ENCODE measurements at regions not wholly inside any gene's neighbourhood (a gene's known extent, or its start where the extent isn't known, plus 50 kb on each side); places are given as distances from the start of the nearest gene placed in this dataset.
"Not testable (repeated sequence)": the region's sequence is repeated elsewhere in the genome, so short reads cannot be mapped to it uniquely, and the experiment has no call there.

GRCh38 chr11:45428116-45428515, 142.0 kb upstream of the SYT13 start:
- intact Hi-C loops (cut with DNase I), result no loop called here
- DNase-seq (ENCODE audit: low spot score), result no peak

- peak; percentile 12 for DNase-seq (ENCODE audit: low spot score)
- intact Hi-C loops (cut with DNase I), result no loop called here
Measured at GRCh38 chr11:45424411-45425180, 138.5 kb upstream of the SYT13 start.

- intact Hi-C loops (cut with DNase I), result no loop called here
Measured at GRCh38 chr11:45423475-45424120, 137.5 kb upstream of the SYT13 start.

GRCh38 chr11:45423036-45423435, 136.9 kb upstream of the SYT13 start:
- DNase-seq (ENCODE audit: low spot score), result peak; percentile 41

More at GRCh38 chr11:45423475-45424120, 137.5 kb upstream of the SYT13 start:
- peak; percentile 19 for DNase-seq (ENCODE audit: low spot score)

DNA sequence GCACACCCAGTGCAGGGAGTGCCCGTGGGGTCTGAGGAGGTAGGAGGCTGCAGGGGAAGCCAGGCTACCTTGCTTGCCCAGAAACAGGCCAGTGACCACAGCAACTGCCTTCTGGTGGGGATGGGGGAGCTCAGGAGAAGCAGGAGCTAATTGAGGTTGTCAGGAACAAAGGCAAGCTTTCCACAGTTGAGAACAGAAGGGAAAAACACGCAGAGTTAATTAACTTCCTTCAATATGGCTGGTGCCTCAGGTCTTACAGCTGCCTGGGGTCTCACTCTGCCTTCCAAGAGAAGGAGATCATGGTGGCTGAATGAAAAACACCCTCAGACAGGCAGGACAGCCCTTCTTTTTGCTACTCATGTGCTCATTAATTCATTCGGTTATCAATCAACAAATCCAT, 127.9 kb upstream of the SYT13 start:
- intact Hi-C loops (cut with DNase I), result no loop called here
- DNase-seq (ENCODE audit: low spot score), result peak; percentile 44

More at GRCh38 chr11:45423036-45423435, 136.9 kb upstream of the SYT13 start:
- intact Hi-C loops (cut with DNase I), result no loop called here

- DNase-seq (ENCODE audit: low spot score), result peak; percentile 22
- intact Hi-C loops (cut with DNase I), result no loop called here
Measured at GRCh38 chr11:45413156-45413858, 127.2 kb upstream of the SYT13 start.

- peak; percentile 57 for DNase-seq (ENCODE audit: low spot score)
- intact Hi-C loops (cut with DNase I), result no loop called here
Measured at GRCh38 chr11:45412521-45412920, 126.4 kb upstream of the SYT13 start.

- peak; percentile 22 for DNase-seq (ENCODE audit: low spot score)
- intact Hi-C loops (cut with DNase I), result no loop called here
Measured at GRCh38 chr11:45412051-45412471, 125.9 kb upstream of the SYT13 start.

DNA sequence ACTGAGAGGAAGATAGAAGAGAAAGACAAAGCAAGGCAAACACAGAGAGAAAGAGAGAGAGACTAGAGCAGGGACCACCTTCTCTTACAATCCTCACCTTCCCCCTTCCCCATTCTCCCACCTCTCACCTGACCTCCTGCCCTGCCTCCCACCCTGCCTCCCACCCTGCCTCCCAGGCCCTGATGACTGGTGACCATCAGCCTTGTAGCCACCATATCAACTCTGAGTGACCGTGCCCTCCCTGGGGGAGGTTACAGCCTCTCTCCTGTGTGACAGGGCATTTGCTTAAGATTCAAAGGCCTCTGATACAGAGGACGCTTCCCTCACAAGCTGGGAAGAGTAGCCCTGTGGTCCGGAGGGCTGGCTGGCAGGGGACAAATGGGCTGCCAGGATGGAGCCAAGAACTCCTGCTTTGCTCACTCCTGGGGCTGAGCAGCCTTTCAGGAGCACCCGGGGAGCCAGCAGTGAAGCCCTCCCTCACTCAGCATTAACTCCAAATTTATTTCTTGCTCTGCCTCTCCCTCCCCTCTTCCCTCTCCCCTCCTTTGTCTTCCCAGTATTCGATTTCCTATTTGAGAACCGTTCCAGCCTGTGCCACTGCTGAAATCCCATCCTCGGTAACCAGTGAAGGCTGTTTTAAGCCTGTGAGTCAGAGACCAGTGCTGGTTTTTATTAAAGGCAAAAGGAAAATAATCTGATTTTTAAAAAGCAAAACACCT, 125.2 kb upstream of the SYT13 start:
- intact Hi-C loops (cut with DNase I), result no loop called here
- DNase-seq (ENCODE audit: low spot score), result peak; percentile 4

DNA sequence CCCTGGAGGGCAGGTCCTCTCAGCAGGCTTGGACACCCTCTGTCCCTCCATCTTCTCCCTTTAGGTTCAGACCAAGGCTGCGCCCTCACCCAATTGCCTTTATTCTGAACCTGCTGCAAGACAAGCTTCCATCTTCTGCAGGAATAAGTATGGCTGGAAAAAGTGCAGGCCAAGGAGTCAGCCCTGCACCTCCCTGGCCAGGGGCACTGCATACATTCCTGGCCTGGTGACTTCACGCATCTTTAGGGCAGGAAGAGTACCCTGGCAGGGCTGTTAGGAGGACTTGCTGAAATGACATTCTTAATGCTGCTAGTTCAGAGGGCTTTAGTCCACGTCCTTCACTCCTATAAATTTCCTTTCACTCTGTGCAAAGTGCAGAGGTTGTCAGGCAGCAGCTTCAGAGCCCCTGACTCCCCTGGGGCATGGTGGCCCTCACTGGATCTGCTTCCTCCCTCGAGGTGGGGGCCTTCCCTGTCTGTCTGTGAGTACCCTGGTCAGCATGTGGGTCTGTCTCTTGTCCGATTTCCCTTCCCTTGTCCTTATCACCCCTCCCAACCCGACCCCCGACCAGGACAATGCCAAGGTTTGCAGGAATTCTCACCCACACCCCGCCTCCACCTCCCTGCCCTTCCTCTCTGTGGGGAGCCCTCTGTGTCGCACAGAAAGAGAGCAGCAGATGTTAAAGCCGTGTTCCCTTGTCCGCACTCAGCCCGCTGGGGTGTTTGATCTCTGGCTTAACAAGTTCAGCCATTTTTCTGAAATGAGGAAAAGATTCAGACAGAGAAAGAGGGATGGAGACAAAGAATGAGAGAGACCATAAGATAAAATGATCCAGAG, 124.5 kb upstream of the SYT13 start:
- intact Hi-C loops (cut with DNase I), result no loop called here
- peak; percentile 62 for DNase-seq (ENCODE audit: low spot score)

- intact Hi-C loops (cut with DNase I), result loop anchor here (10.0 kb wide), 1 partner anchor 245 kb away; no protein-coding TSS in a partner anchor
- DNase-seq (ENCODE audit: low spot score), result no peak
Measured at GRCh38 chr11:45409587-45409986, 123.4 kb upstream of the SYT13 start.

- intact Hi-C loops (cut with DNase I), result loop anchor here (10.0 kb wide), 1 partner anchor 248 kb away; no protein-coding TSS in a partner anchor
- DNase-seq (ENCODE audit: low spot score), result peak; percentile 44
Measured at GRCh38 chr11:45407226-45407625, 121.1 kb upstream of the SYT13 start.

DNA sequence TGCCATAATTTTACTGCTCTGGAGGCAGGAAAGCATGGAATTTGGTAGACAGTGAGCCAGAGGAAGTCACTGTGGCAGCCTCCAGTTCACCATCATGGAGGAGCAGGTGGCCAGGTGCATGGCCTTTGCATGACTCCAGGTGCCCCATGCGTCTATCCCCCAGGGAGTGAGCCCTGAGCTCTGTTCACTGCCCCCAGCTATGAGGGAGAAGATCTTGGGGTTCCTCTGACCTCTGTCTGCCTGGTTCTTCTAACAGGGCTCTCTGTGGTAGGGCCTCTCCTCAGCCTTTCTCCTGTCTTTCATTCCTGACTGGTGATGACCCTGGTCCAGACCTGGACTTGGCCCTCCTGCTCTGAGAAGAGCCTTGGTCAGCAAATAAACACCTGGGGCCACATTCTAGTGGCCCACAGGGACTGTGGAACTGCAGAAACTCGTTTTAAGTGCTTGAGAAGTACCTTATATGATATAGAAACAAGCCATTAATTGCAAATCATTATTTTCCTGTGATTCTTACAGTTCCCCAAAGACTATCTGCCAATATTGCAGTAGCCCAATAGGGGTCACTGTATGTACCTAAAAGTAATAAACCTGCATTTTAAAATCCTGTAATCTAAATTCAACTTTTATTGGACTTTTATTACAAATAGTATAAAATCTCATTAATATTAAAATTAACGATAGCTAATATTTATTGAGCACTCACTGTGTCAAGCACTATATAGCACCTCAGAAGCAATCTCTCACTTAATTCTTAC, 120.0 kb upstream of the SYT13 start:
- DNase-seq (ENCODE audit: low spot score), result peak; percentile 57
- intact Hi-C loops (cut with DNase I), result loop anchor here (10.0 kb wide), 1 partner anchor 249 kb away; no protein-coding TSS in a partner anchor

GRCh38 chr11:45403521-45403920, 117.4 kb upstream of the SYT13 start:
- intact Hi-C loops (cut with DNase I), result loop anchor here (10.0 kb wide), 1 partner anchor 251 kb away; no protein-coding TSS in a partner anchor
- not testable (repeated sequence) for DNase-seq (ENCODE audit: low spot score)

- DNase-seq (ENCODE audit: low spot score), result peak; percentile 35
- intact Hi-C loops (cut with DNase I), result loop anchor here (10.0 kb wide), 1 partner anchor 253 kb away; no protein-coding TSS in a partner anchor
Measured at GRCh38 chr11:45402049-45402630, 116.0 kb upstream of the SYT13 start.

- intact Hi-C loops (cut with DNase I), result loop anchor here (10.0 kb wide), 1 partner anchor 254 kb away; no protein-coding TSS in a partner anchor
- DNase-seq (ENCODE audit: low spot score), result peak; percentile 59
Measured at GRCh38 chr11:45400591-45400990, 114.5 kb upstream of the SYT13 start.

- intact Hi-C loops (cut with DNase I), result no loop called here
- peak; percentile 15 for DNase-seq (ENCODE audit: low spot score)
Measured at GRCh38 chr11:45399166-45399565, 113.0 kb upstream of the SYT13 start.
